Heart left ventricle (tissue), 13 donors: ENCODE measurements at regions not wholly inside any gene's neighbourhood (a gene's known extent, or its start where the extent isn't known, plus 50 kb on each side); places are given as distances from the start of the nearest gene placed in this dataset.

ENCODE experiments used
- POLR2A ChIP-seq, 2 donors: fragments of 450-650 bp; IDR thresholded peaks; one replicate each; pipeline ENCODE4 v1.6.1; 2017; ENCODE audit warnings: antibody characterized with exemption in 2 of 2, mild to moderate bottlenecking in 2 of 2, moderate library complexity in 2 of 2
- TF ChIP-seq, protein P1 (sequence below), 12 donors: fragments of 200-600 bp; sonication (generic) in 4 of 12; IDR thresholded peaks; one replicate each; pipeline versions ENCODE4 v1.5.0 to v1.8.0; 2018 to 2022; ENCODE audit warnings: antibody characterized with exemption in 12 of 12, mild to moderate bottlenecking in 5 of 12
- donor health status: ischemic (EF 13 %, LVEDD 7.1; RV severe dilation, severe dysfunction).
- donor health status: DM: no; HTN: yes; CAD: no.
- donor health status: DM: no; HTN: no; CAD: no.
- donor health status: ischemic (EF 25% LVEDD 6.9; RV normal size, moderate dysfunction).
- donor health status: ischemic (EF 25% LVEDD 5.7; RV mildly dilated, moderate dysfunction).
- donor health status: ischemic (EF 35%, LVEDD 5.7; RV mildly dilated, moderate dysfunction).
- donor health status: nonischemic (EF 11% LVEDD 7.7; RV severe dilation, severe dysfunction).
- donor health status: DM: yes; HTN: yes; CAD: no.
- donor health status: PGD.
- donor health status: ischemic (EF 29% LVEDD 5.4; RV normal size, mild dysfunction).
- donor health status: nonischemic (EF 23%, LVEDD 6.1; RV moderate dilation, normal function).

- no peak for TF ChIP-seq POLR2A (IDR thresholded peaks at IDR 0.05)
- TF ChIP-seq, protein P1, sequence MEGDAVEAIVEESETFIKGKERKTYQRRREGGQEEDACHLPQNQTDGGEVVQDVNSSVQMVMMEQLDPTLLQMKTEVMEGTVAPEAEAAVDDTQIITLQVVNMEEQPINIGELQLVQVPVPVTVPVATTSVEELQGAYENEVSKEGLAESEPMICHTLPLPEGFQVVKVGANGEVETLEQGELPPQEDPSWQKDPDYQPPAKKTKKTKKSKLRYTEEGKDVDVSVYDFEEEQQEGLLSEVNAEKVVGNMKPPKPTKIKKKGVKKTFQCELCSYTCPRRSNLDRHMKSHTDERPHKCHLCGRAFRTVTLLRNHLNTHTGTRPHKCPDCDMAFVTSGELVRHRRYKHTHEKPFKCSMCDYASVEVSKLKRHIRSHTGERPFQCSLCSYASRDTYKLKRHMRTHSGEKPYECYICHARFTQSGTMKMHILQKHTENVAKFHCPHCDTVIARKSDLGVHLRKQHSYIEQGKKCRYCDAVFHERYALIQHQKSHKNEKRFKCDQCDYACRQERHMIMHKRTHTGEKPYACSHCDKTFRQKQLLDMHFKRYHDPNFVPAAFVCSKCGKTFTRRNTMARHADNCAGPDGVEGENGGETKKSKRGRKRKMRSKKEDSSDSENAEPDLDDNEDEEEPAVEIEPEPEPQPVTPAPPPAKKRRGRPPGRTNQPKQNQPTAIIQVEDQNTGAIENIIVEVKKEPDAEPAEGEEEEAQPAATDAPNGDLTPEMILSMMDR (IDR thresholded peaks at IDR 0.05), result no peak
Observed at GRCh38 chr15:87722941-87723691, 533.4 kb downstream of the NTRK3 start.
